HCT116 (cell line): ENCODE measurements at regions not wholly inside any gene's neighbourhood (a gene's known extent, or its start where the extent isn't known, plus 50 kb on each side); places are given as distances from the start of the nearest gene placed in this dataset.
"Not testable (repeated sequence)": the region's sequence is repeated elsewhere in the genome, so short reads cannot be mapped to it uniquely, and the experiment has no call there.

Experiments
- ATAC-seq: fragments of 200-7000 bp; cut with Tn5 transposase; 2 replicates; pipeline ENCODE4 v1.9.1; 2020; ENCODE audit warnings: mild to moderate bottlenecking, moderate library complexity
- BruUV-seq: library from RNA; stranded (reverse); fragments of 400-500 nt; replicated peaks from 2 replicates; lab custom pipeline; 2021; lab: Mats Ljungman, UMichigan
- CTCF ChIA-PET: fragments of 300-600 bp; sonication (Branson Sonifier 250); formaldehyde crosslinking; loops from one replicate; lab custom pipeline; 2021; ENCODE audit warnings: antibody characterized with exemption; lab: Charles Lee
- POLR2A ChIA-PET: fragments of 300-600, 350-600 bp; sonication (Branson Sonifier 250); formaldehyde crosslinking; loops from one replicate; lab custom pipeline; 2021; ENCODE audit warnings: antibody characterized with exemption; lab: Charles Lee
- RAD21 ChIA-PET, 2 experiments: fragments of 300-600 bp; sonication (Branson Sonifier 250); formaldehyde crosslinking; loops; one replicate each; lab custom pipeline; 2023; ENCODE audit warnings: low total read pairs in 2 of 2; ENCODE audit not compliant: uncharacterized antibody in 2 of 2, unreplicated experiment in 2 of 2, low non-redundant PET in 1 of 2; lab: Charles Lee
- DNase-seq: peaks from one replicate; pipeline ENCODE4 v3.0.0-alpha.2; 2010; ENCODE audit warnings: low read depth, low spot score
- H2AFZ ChIP-seq: fragments of 200-600 bp; shearing (Covaris generic), sonication (generic); 2 replicates; pipeline ENCODE4 v1.6.1; 2017; ENCODE audit warnings: low read depth, mixed run types, mixed read lengths, antibody characterized with exemption, low read length; ENCODE audit not compliant: poor library complexity, severe bottlenecking
- H3K27ac ChIP-seq: 2 replicates; pipeline ENCODE4 v1.5.1; 2012; ENCODE audit warnings: low read depth, low read length
- H3K27me3 ChIP-seq: fragments of 200-600 bp; sonication (generic); 2 replicates; pipeline ENCODE4 v1.6.1; 2016; ENCODE audit warnings: mixed run types, low read length, mixed read lengths; ENCODE audit not compliant: insufficient read depth
- H3K36me3 ChIP-seq, 2 experiments: fragments of 200-500 bp in 1 of 2; fragments of 200-600 bp in 1 of 2; sonication (Bioruptor generic) in 1 of 2; sonication (generic) in 1 of 2; 2 replicates each; pipeline versions ENCODE4 v1.5.1 to v1.6.1; 2014 to 2016; ENCODE audit warnings: low read length in 2 of 2, inconsistent platforms in 1 of 2, mixed read lengths in 1 of 2, mixed run types in 1 of 2; ENCODE audit not compliant: insufficient read depth in 2 of 2, control insufficient read depth in 1 of 2
- H3K4me1 ChIP-seq, 2 experiments: fragments of 200-600 bp in 1 of 2; sonication (generic) in 1 of 2; 2 replicates each; pipeline versions ENCODE4 v1.5.1 to v1.6.1; 2012 to 2017; ENCODE audit warnings: low read length in 2 of 2, inconsistent platforms in 1 of 2, mild to moderate bottlenecking in 1 of 2, mixed read lengths in 1 of 2, mixed run types in 1 of 2, moderate library complexity in 1 of 2; ENCODE audit not compliant: insufficient read depth in 2 of 2, control insufficient read depth in 1 of 2
- H3K4me2 ChIP-seq: fragments of 200-600 bp; sonication (generic); 2 replicates; pipeline ENCODE4 v1.6.1; 2017; ENCODE audit warnings: mixed run types, low read length, mixed read lengths
- H3K4me3 ChIP-seq, 2 experiments: fragments of 200-600 bp in 1 of 2; sonication (generic) in 1 of 2; replicated peaks in 1 of 2; 2 replicates each; pipeline ENCODE4 v1.5.1; 2011 to 2016; ENCODE audit warnings: low read length in 2 of 2, control low read depth in 1 of 2, low read depth in 1 of 2, mild to moderate bottlenecking in 1 of 2, mixed read lengths in 1 of 2, mixed run types in 1 of 2
- H3K79me2 ChIP-seq: fragments of 200-600 bp; sonication (generic); 2 replicates; pipeline ENCODE4 v1.6.1; 2017; ENCODE audit warnings: mild to moderate bottlenecking, mixed run types, low read length, moderate library complexity, mixed read lengths; ENCODE audit not compliant: insufficient read depth
- H3K9ac ChIP-seq: fragments of 200-600 bp; sonication (generic); 2 replicates; pipeline ENCODE4 v1.6.1; 2016; ENCODE audit warnings: low read length, mixed read lengths
- H3K9me2 ChIP-seq: fragments of 200-600 bp; sonication (generic), shearing (Covaris generic); 2 replicates; pipeline ENCODE4 v1.6.1; 2017; ENCODE audit warnings: mixed run types, mild to moderate bottlenecking, moderate library complexity; ENCODE audit not compliant: insufficient read depth
- H3K9me3 ChIP-seq, 2 experiments: fragments of 200-500 bp in 1 of 2; fragments of 200-600 bp in 1 of 2; sonication (Bioruptor generic) in 1 of 2; sonication (generic) in 1 of 2; 2 replicates each; pipeline ENCODE4 v1.6.1; 2014 to 2017; ENCODE audit warnings: low read length in 2 of 2, mixed read lengths in 2 of 2, inconsistent platforms in 1 of 2, low read depth in 1 of 2, mild to moderate bottlenecking in 1 of 2, mixed run types in 1 of 2, moderate library complexity in 1 of 2; ENCODE audit not compliant: control insufficient read depth in 1 of 2, insufficient read depth in 1 of 2
- H4K20me1 ChIP-seq: fragments of 200-600 bp; sonication (generic), shearing (Covaris generic); 2 replicates; pipeline ENCODE4 v1.6.1; 2017; ENCODE audit warnings: mixed run types, mild to moderate bottlenecking, moderate library complexity; ENCODE audit not compliant: insufficient read depth
- intact Hi-C: fragments of 100-400 bp; cut with micrococcal nuclease; formaldehyde crosslinking; loops from 2 replicates; pipeline ENCODE4 v1.10.0; 2022

DNA sequence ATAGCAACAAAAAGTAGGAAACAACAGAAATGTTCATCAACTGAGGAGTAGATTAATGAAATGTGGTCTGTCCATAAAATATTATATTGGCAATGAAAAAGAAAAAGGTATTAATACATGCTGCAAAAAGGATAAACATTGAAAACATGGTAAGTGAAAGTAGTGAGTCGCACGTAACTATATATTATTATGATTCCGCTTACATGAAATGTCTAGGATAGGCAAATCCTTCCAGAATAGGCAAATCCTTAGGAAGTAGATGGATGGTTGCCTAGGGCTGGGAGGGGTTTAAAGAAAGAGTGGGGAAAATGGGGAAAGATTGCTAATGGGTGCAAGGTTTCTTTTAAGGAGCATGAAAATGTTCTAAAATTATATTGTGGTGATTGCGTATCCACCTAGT lies 198.1 kb upstream of the WSB1 start:
- CTCF ChIA-PET, POLR2A ChIA-PET, H3K4me2 ChIP-seq, H4K20me1 ChIP-seq, ATAC-seq, BruUV-seq, intact Hi-C loops, DNase-seq, H3K4me1 ChIP-seq, RAD21 ChIA-PET, H2AFZ ChIP-seq, H3K36me3 ChIP-seq, H3K9ac ChIP-seq, H3K79me2 ChIP-seq, H3K9me2 ChIP-seq, H3K4me3 ChIP-seq, H3K27me3 ChIP-seq, H3K9me3 ChIP-seq, H3K27ac ChIP-seq: not testable (repeated sequence)

- BruUV-seq, H3K9ac ChIP-seq, H3K36me3 ChIP-seq, H3K27me3 ChIP-seq, H3K79me2 ChIP-seq, H3K27ac ChIP-seq, H3K9me3 ChIP-seq, H3K9me2 ChIP-seq, H4K20me1 ChIP-seq, H3K4me2 ChIP-seq, POLR2A ChIA-PET, CTCF ChIA-PET, H3K4me1 ChIP-seq, H3K4me3 ChIP-seq, intact Hi-C loops, H2AFZ ChIP-seq, ATAC-seq, RAD21 ChIA-PET, DNase-seq: not testable (repeated sequence)
Observed at GRCh38 chr17:27099266-27099665, 194.6 kb upstream of the WSB1 start.

DNA sequence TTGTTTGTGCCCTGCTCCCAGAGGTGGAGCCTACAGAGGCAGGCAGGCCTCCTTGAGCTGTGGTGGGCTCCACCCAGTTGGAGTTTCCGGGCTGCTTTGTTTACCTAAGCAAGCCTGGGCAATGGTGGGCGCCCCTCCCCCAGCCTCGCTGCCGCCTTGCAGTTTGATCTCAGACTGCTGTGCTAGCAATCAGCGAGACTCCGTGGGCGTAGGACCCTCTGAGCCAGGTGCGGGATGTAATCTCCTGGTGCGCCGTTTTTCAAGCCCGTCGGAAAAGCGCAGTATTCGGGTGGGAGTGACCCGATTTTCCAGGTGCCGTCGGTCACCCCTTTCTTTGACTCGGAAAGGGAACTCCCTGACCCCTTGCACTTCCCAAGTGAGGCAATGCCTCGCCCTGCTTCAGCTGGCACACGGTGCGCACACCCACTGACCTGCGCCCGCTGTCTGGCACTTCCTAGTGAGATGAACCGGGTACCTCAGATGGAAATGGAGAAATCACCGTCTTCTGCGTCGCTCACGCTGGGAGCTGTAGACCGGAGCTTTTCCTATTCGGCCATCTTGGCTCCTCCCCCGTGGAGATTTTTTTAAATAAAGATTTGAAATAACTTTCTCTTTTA lies 189.2 kb upstream of the WSB1 start:
- RAD21 ChIA-PET, BruUV-seq: not testable (repeated sequence)

More for the DNA sequence above, 189.2 kb upstream of the WSB1 start:
- H4K20me1 ChIP-seq, DNase-seq, H3K9me2 ChIP-seq, H3K79me2 ChIP-seq, CTCF ChIA-PET, intact Hi-C loops, H3K9ac ChIP-seq, H3K36me3 ChIP-seq, ATAC-seq, H3K4me1 ChIP-seq, H3K27ac ChIP-seq, H3K4me3 ChIP-seq, H2AFZ ChIP-seq, H3K9me3 ChIP-seq, H3K27me3 ChIP-seq, POLR2A ChIA-PET, H3K4me2 ChIP-seq: not testable (repeated sequence)
